ENCODE measurements at regions not wholly inside any gene's neighbourhood (a gene's known extent, or its start where the extent isn't known, plus 50 kb on each side); places are given as distances from the start of the nearest gene placed in this dataset.

DNA sequence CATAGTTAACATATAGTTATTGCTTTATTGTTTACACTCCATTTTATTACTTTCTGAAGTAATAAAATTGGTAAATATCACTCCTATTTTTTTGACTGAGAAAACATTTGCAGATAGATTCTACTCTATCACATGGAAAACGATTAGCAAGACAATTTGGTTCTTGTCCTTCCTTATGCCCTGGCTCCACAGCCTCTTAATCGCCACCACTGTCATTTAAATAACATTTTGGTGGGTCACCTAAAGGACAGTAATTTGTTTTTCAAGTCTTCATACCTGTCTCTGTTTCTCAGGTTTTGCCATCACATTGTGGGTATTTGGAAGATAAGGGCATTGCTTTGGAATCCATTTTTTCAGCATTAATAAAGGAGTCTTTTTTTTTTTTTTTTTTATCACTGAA, 521.5 kb upstream of the IRAK1BP1 start:
- no peak overlapping the region for H2AFZ ChIP-seq (ENCODE audit: low read length)
- no peaks in the 10 kb centered on the region for H4K20me1 ChIP-seq (ENCODE audit: insufficient read depth, low read length)
- no peaks in the 10 kb centered on the region for H3K9me3 ChIP-seq (ENCODE audit: low read length)
- no peaks in the 10 kb centered on the region for H3K36me3 ChIP-seq (ENCODE audit: insufficient read depth, low read length)
- no peak overlapping the region for H3K9ac ChIP-seq (ENCODE audit: low read length)
- TF ChIP-seq EZH2 (IDR thresholded peaks at IDR 0.05; ENCODE audit: borderline replicate concordance, low read length) (no peak), CTCF (IDR thresholded peaks at IDR 0.05; ENCODE audit: low read length) (no peak)
- H3K4me3 ChIP-seq (ENCODE audit: low read depth, low read length, poor library complexity, severe bottlenecking), result no peak overlapping the region
- no peaks in the 10 kb centered on the region for H3K27me3 ChIP-seq (ENCODE audit: insufficient read depth, low read length)
- no peak overlapping the region for H3K27ac ChIP-seq (ENCODE audit: low read depth, low read length, poor library complexity, severe bottlenecking)
- H3K9me2 ChIP-seq (ENCODE audit: low read depth, low read length), result no peaks in the 10 kb centered on the region
- H3K4me2 ChIP-seq (ENCODE audit: low read length), result no peak overlapping the region
- no peaks in the 10 kb centered on the region for H3F3A ChIP-seq (ENCODE audit: insufficient read depth, low read length)
- no peaks in the 10 kb centered on the region for H3K79me2 ChIP-seq (ENCODE audit: insufficient read depth, low read length)
- no peaks in the 10 kb centered on the region for H3K4me1 ChIP-seq (ENCODE audit: insufficient read depth, low read length, severe bottlenecking)

DNA sequence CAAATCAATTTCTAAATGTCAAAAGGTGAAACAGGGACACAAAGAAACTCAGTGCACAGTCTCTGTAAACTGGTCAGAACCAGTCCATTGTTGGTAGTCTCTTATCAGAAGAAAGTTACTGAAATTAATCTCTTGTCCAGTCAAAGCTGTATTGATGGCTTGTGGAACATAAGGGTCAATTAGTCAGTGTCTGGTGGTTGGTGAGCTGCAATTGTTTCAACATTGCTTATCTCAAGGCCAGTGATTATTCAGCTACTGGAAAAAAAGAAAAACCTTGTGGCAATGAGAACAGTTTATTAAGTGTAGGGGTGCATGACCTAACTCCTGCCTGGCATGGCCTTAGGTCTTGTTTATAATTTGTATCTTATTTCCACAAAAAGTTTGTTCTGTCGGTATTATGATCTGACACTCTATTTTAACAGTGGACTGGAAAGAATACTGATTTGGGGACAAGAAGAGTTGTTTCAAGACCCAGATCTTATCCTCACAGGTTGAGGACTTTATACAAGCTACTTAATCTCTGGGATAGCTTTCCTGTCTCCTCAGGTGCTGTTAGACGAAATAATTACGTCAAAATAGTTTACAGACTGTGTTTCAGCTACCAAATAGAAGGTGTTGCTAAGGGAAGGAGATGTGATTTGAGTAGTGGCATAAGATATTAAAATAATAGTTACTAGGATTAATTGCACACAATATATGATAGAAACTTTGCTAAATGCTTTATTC, 520.0 kb upstream of the IRAK1BP1 start:
- TF ChIP-seq CTCF (IDR thresholded peaks at IDR 0.05; ENCODE audit: low read length), result no peak
- no peak for TF ChIP-seq EZH2 (IDR thresholded peaks at IDR 0.05; ENCODE audit: borderline replicate concordance, low read length)
- no peaks in the 10 kb centered on the region for H3K79me2 ChIP-seq (ENCODE audit: insufficient read depth, low read length)
- H4K20me1 ChIP-seq (ENCODE audit: insufficient read depth, low read length), result no peaks in the 10 kb centered on the region
- no peak overlapping the region for H3K27ac ChIP-seq (ENCODE audit: low read depth, low read length, poor library complexity, severe bottlenecking)
- no peaks in the 10 kb centered on the region for H3K27me3 ChIP-seq (ENCODE audit: insufficient read depth, low read length)
- no peak overlapping the region for H3K9ac ChIP-seq (ENCODE audit: low read length)
- no peak overlapping the region for H3K4me3 ChIP-seq (ENCODE audit: low read depth, low read length, poor library complexity, severe bottlenecking)
- H3K9me2 ChIP-seq (ENCODE audit: low read depth, low read length), result no peaks in the 10 kb centered on the region
- H2AFZ ChIP-seq (ENCODE audit: low read length), result no peak overlapping the region
- H3K36me3 ChIP-seq (ENCODE audit: insufficient read depth, low read length), result no peaks in the 10 kb centered on the region
- H3K4me2 ChIP-seq (ENCODE audit: low read length), result no peak overlapping the region
- H3F3A ChIP-seq (ENCODE audit: insufficient read depth, low read length), result no peaks in the 10 kb centered on the region
- H3K9me3 ChIP-seq (ENCODE audit: low read length), result no peaks in the 10 kb centered on the region
- H3K4me1 ChIP-seq (ENCODE audit: insufficient read depth, low read length, severe bottlenecking), result no peaks in the 10 kb centered on the region

- Histone ChIP-seq H3K36me3 (ENCODE audit: insufficient read depth, low read length) (no peaks in the 10 kb centered on the region), H3F3A (ENCODE audit: insufficient read depth, low read length) (no peaks in the 10 kb centered on the region), H3K9me3 (ENCODE audit: low read length) (no peaks in the 10 kb centered on the region), H4K20me1 (ENCODE audit: insufficient read depth, low read length) (no peaks in the 10 kb centered on the region), H3K4me3 (ENCODE audit: low read depth, low read length, poor library complexity, severe bottlenecking) (no peak overlapping the region), H3K27ac (ENCODE audit: low read depth, low read length, poor library complexity, severe bottlenecking) (no peak overlapping the region), H3K4me2 (ENCODE audit: low read length) (no peak overlapping the region), H3K79me2 (ENCODE audit: insufficient read depth, low read length) (no peaks in the 10 kb centered on the region), H3K4me1 (ENCODE audit: insufficient read depth, low read length, severe bottlenecking) (no peaks in the 10 kb centered on the region), H2AFZ (ENCODE audit: low read length) (no peak overlapping the region), H3K9ac (ENCODE audit: low read length) (no peak overlapping the region), H3K9me2 (ENCODE audit: low read depth, low read length) (no peaks in the 10 kb centered on the region), H3K27me3 (ENCODE audit: insufficient read depth, low read length) (no peaks in the 10 kb centered on the region)
- TF ChIP-seq CTCF (IDR thresholded peaks at IDR 0.05; ENCODE audit: low read length) (no peak), EZH2 (IDR thresholded peaks at IDR 0.05; ENCODE audit: borderline replicate concordance, low read length) (no peak)
Measured at GRCh38 chr6:78353040-78353439, 514.3 kb upstream of the IRAK1BP1 start.

All from OCI-LY1 (cell line).